ENCODE measurements at regions not wholly inside any gene's neighbourhood (a gene's known extent, or its start where the extent isn't known, plus 50 kb on each side); places are given as distances from the start of the nearest gene placed in this dataset.

DNA sequence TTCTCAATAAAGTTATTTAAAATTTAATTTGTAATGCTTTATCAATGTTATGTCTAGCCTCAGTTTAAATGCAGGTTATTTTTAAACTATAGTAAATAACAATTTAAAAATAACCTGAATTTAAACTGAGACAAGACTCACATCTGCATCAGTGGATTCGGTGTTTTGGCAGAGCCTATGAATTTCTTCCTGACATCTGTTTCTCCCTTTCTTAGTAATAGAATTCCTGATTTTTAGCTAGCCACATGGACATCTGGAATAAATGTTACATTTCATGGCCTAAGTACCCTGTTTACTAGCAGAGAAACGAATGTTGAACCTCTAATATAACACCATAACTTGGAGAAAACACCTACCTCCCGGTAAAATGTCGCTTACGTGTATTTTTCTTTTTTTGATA is 1141.6 kb upstream of the ADGRL2 start:
- TF ChIP-seq, protein P1, sequence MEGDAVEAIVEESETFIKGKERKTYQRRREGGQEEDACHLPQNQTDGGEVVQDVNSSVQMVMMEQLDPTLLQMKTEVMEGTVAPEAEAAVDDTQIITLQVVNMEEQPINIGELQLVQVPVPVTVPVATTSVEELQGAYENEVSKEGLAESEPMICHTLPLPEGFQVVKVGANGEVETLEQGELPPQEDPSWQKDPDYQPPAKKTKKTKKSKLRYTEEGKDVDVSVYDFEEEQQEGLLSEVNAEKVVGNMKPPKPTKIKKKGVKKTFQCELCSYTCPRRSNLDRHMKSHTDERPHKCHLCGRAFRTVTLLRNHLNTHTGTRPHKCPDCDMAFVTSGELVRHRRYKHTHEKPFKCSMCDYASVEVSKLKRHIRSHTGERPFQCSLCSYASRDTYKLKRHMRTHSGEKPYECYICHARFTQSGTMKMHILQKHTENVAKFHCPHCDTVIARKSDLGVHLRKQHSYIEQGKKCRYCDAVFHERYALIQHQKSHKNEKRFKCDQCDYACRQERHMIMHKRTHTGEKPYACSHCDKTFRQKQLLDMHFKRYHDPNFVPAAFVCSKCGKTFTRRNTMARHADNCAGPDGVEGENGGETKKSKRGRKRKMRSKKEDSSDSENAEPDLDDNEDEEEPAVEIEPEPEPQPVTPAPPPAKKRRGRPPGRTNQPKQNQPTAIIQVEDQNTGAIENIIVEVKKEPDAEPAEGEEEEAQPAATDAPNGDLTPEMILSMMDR (IDR thresholded peaks at IDR 0.05; ENCODE audit: poor library complexity, severe bottlenecking) = no peak
- TF ChIP-seq TAF1 (IDR thresholded peaks at IDR 0.05; ENCODE audit: low read depth) (no peak), EZH2 (IDR thresholded peaks at IDR 0.05; ENCODE audit: borderline replicate concordance, insufficient read depth, low read length, poor library complexity, severe bottlenecking) (no peak), RAD21 (conservative IDR thresholded peaks at IDR 0.05) (no peak), EP300 (conservative IDR thresholded peaks at IDR 0.05; ENCODE audit: poor library complexity, severe bottlenecking) (no peak), POLR2AphosphoS5 (IDR thresholded peaks at IDR 0.05) (no peak), SMC3 (conservative IDR thresholded peaks at IDR 0.05; ENCODE audit: poor library complexity) (no peak)
- TF ChIP-seq, protein P2, sequence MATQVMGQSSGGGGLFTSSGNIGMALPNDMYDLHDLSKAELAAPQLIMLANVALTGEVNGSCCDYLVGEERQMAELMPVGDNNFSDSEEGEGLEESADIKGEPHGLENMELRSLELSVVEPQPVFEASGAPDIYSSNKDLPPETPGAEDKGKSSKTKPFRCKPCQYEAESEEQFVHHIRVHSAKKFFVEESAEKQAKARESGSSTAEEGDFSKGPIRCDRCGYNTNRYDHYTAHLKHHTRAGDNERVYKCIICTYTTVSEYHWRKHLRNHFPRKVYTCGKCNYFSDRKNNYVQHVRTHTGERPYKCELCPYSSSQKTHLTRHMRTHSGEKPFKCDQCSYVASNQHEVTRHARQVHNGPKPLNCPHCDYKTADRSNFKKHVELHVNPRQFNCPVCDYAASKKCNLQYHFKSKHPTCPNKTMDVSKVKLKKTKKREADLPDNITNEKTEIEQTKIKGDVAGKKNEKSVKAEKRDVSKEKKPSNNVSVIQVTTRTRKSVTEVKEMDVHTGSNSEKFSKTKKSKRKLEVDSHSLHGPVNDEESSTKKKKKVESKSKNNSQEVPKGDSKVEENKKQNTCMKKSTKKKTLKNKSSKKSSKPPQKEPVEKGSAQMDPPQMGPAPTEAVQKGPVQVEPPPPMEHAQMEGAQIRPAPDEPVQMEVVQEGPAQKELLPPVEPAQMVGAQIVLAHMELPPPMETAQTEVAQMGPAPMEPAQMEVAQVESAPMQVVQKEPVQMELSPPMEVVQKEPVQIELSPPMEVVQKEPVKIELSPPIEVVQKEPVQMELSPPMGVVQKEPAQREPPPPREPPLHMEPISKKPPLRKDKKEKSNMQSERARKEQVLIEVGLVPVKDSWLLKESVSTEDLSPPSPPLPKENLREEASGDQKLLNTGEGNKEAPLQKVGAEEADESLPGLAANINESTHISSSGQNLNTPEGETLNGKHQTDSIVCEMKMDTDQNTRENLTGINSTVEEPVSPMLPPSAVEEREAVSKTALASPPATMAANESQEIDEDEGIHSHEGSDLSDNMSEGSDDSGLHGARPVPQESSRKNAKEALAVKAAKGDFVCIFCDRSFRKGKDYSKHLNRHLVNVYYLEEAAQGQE (IDR thresholded peaks at IDR 0.05; ENCODE audit: borderline replicate concordance) = no peak

Data from neural cell (in vitro differentiated cells).